ENCODE measurements at regions not wholly inside any gene's neighbourhood (a gene's known extent, or its start where the extent isn't known, plus 50 kb on each side); places are given as distances from the start of the nearest gene placed in this dataset.
"Not testable (repeated sequence)": the region's sequence is repeated elsewhere in the genome, so short reads cannot be mapped to it uniquely, and the experiment has no call there.

- no peaks in the 10 kb centered on the region for H3K4me1 ChIP-seq (ENCODE audit: low read depth, poor library complexity, severe bottlenecking)
- no peaks in the 10 kb centered on the region for H3K79me2 ChIP-seq (ENCODE audit: insufficient read depth, low read depth)
- H2AFZ ChIP-seq (ENCODE audit: low read depth): no peak overlapping the region
- H3K36me3 ChIP-seq (ENCODE audit: insufficient read depth): no peaks in the 10 kb centered on the region
- TF ChIP-seq, protein P1, sequence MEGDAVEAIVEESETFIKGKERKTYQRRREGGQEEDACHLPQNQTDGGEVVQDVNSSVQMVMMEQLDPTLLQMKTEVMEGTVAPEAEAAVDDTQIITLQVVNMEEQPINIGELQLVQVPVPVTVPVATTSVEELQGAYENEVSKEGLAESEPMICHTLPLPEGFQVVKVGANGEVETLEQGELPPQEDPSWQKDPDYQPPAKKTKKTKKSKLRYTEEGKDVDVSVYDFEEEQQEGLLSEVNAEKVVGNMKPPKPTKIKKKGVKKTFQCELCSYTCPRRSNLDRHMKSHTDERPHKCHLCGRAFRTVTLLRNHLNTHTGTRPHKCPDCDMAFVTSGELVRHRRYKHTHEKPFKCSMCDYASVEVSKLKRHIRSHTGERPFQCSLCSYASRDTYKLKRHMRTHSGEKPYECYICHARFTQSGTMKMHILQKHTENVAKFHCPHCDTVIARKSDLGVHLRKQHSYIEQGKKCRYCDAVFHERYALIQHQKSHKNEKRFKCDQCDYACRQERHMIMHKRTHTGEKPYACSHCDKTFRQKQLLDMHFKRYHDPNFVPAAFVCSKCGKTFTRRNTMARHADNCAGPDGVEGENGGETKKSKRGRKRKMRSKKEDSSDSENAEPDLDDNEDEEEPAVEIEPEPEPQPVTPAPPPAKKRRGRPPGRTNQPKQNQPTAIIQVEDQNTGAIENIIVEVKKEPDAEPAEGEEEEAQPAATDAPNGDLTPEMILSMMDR (conservative IDR thresholded peaks at IDR 0.05; ENCODE audit: low read depth, low read length): no peak
- no peak overlapping the region for H3K4me3 ChIP-seq (IDR thresholded peaks at IDR 0.05; ENCODE audit: insufficient read depth, low read depth, low read length)
- H3K27me3 ChIP-seq (ENCODE audit: insufficient read depth, low read depth): no peaks in the 10 kb centered on the region
- H3K27ac ChIP-seq: no peak overlapping the region
- no peaks in the 10 kb centered on the region for H4K20me1 ChIP-seq (ENCODE audit: insufficient read depth)
- no peak overlapping the region for H3K9ac ChIP-seq
- no peak overlapping the region for H3K4me2 ChIP-seq
Observed at GRCh38 chr14:89095036-89095435, 270.6 kb downstream of the TTC8 start.

GRCh38 chr14:89096946-89097345 lies 272.5 kb downstream of the TTC8 start:
- no peaks in the 10 kb centered on the region for H3K79me2 ChIP-seq (ENCODE audit: insufficient read depth, low read depth)
- H3K4me3 ChIP-seq (IDR thresholded peaks at IDR 0.05; ENCODE audit: insufficient read depth, low read depth, low read length): no peak overlapping the region
- no peaks in the 10 kb centered on the region for H3K4me1 ChIP-seq (ENCODE audit: low read depth, poor library complexity, severe bottlenecking)
- no peak overlapping the region for H3K27ac ChIP-seq
- H2AFZ ChIP-seq (ENCODE audit: low read depth): no peak overlapping the region
- H3K4me2 ChIP-seq: no peak overlapping the region
- no peaks in the 10 kb centered on the region for H4K20me1 ChIP-seq (ENCODE audit: insufficient read depth)
- no peaks in the 10 kb centered on the region for H3K27me3 ChIP-seq (ENCODE audit: insufficient read depth, low read depth)
- TF ChIP-seq, protein P1 (conservative IDR thresholded peaks at IDR 0.05; ENCODE audit: low read depth, low read length): no peak
- no peaks in the 10 kb centered on the region for H3K36me3 ChIP-seq (ENCODE audit: insufficient read depth)
- H3K9ac ChIP-seq: no peak overlapping the region

DNA sequence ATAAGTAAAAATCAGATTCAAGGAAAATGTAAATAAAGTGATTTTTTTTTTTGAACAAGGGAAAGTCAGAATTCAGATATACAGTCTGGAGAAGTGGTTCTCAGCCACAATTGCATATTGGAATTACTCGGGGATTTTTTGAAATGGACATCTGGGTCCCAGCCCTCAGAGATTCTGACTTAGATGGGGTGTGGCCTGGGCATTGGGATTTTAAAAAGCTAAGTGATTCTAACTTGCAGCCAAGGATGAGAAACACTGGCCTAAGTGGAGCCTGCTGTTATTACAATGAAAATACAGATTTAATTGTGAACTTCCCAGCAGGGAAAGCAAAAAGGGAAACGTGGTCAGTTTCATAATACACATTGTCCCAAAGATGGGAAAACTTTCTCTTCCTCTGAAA lies 273.8 kb downstream of the TTC8 start:
- no peak overlapping the region for H3K4me2 ChIP-seq
- H3K4me1 ChIP-seq (ENCODE audit: low read depth, poor library complexity, severe bottlenecking): no peaks in the 10 kb centered on the region
- H3K79me2 ChIP-seq (ENCODE audit: insufficient read depth, low read depth): no peaks in the 10 kb centered on the region
- H4K20me1 ChIP-seq (ENCODE audit: insufficient read depth): no peaks in the 10 kb centered on the region
- H2AFZ ChIP-seq (ENCODE audit: low read depth): no peak overlapping the region
- TF ChIP-seq, protein P1 (conservative IDR thresholded peaks at IDR 0.05; ENCODE audit: low read depth, low read length): no peak
- no peak overlapping the region for H3K4me3 ChIP-seq (IDR thresholded peaks at IDR 0.05; ENCODE audit: insufficient read depth, low read depth, low read length)
- H3K36me3 ChIP-seq (ENCODE audit: insufficient read depth): no peaks in the 10 kb centered on the region
- H3K27me3 ChIP-seq (ENCODE audit: insufficient read depth, low read depth): no peaks in the 10 kb centered on the region
- no peak overlapping the region for H3K27ac ChIP-seq
- no peak overlapping the region for H3K9ac ChIP-seq

- not testable (repeated sequence) for H3K4me2 ChIP-seq; H3K27me3 ChIP-seq (ENCODE audit: insufficient read depth, low read depth); H3K79me2 ChIP-seq (ENCODE audit: insufficient read depth, low read depth); H4K20me1 ChIP-seq (ENCODE audit: insufficient read depth); H3K4me3 ChIP-seq (IDR thresholded peaks at IDR 0.05; ENCODE audit: insufficient read depth, low read depth, low read length); H2AFZ ChIP-seq (ENCODE audit: low read depth); H3K9ac ChIP-seq; H3K36me3 ChIP-seq (ENCODE audit: insufficient read depth); H3K4me1 ChIP-seq (ENCODE audit: low read depth, poor library complexity, severe bottlenecking); H3K27ac ChIP-seq
Observed at GRCh38 chr14:89104171-89104817, 279.8 kb downstream of the TTC8 start.

- not testable (repeated sequence) for H2AFZ ChIP-seq (ENCODE audit: low read depth); H3K4me1 ChIP-seq (ENCODE audit: low read depth, poor library complexity, severe bottlenecking); H3K27me3 ChIP-seq (ENCODE audit: insufficient read depth, low read depth); H4K20me1 ChIP-seq (ENCODE audit: insufficient read depth); H3K9ac ChIP-seq; H3K4me3 ChIP-seq (IDR thresholded peaks at IDR 0.05; ENCODE audit: insufficient read depth, low read depth, low read length); H3K4me2 ChIP-seq; H3K36me3 ChIP-seq (ENCODE audit: insufficient read depth); H3K27ac ChIP-seq; H3K79me2 ChIP-seq (ENCODE audit: insufficient read depth, low read depth)
Observed at GRCh38 chr14:89104861-89105260, 280.4 kb downstream of the TTC8 start.
